ENCODE measurements at regions not wholly inside any gene's neighbourhood (a gene's known extent, or its start where the extent isn't known, plus 50 kb on each side); places are given as distances from the start of the nearest gene placed in this dataset.

DNA sequence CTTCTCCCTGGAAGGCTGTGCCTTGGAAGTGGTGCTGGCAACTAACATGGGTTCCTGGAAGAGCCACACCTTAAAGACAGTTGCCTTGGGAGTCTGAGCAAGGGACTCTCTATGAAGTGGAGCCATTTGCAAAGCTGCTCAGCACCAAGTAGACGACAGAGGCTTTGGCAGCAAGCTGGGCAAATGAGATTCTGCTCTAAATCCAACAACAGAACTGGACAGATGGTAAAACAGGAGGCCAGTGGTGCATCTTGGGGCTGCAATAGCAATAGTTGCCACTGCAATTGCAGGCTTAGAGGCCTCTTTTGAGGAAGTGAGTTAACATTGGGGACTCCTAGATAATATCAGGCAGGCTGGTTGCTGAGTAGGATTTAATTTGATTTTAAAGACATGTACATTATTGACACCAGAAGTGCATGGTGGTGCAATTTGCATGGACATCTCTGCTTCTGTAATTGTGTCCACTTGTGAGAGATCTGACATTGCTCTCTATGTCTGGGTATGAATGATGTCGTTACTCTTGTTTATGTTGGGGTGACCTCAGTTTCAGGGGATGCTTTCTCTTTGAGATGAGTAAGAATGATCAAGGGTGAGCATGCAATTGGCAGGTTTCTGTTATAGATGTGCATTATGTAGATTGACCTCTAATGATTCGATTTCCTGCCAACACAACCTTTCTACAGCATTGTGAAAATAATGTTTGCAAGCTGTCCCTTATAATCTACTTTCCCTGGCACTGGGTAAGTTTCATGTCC, 568.3 kb upstream of the MEX3C start:
- no TSS peak for BruUV-seq (replicated peaks)
- CTCF ChIA-PET = no interaction called here
- no peak overlapping the region for H3K4me3 ChIP-seq (replicated peaks in 1 of 2; ENCODE audit: low read depth in 1 of 2, low read length in 2 of 2)

More for the DNA sequence above, 568.3 kb upstream of the MEX3C start:
- intact Hi-C loops (cut with micrococcal nuclease) = no loop called here
- H3K27ac ChIP-seq (ENCODE audit: low read depth, low read length) = no peak overlapping the region
- H3K27me3 ChIP-seq (ENCODE audit: insufficient read depth, low read length) = no peaks in the 10 kb centered on the region
- no peaks in the 10 kb centered on the region for H3K36me3 ChIP-seq (ENCODE audit: control insufficient read depth in 1 of 2, insufficient read depth in 2 of 2, low read length in 2 of 2)
- no peak for ATAC-seq
- H3K4me2 ChIP-seq (ENCODE audit: low read length) = no peak overlapping the region
- H3K79me2 ChIP-seq (ENCODE audit: insufficient read depth, low read length) = no peaks in the 10 kb centered on the region
- H3K9me3 ChIP-seq (ENCODE audit: control insufficient read depth in 1 of 2, insufficient read depth in 1 of 2, low read depth in 1 of 2, low read length in 2 of 2) = peaks cover 0 to 8% of the 10 kb centered on the region in 2 experiments; a peak in 2 of 4 replicates
- H3K9me2 ChIP-seq (ENCODE audit: insufficient read depth) = no peaks in the 10 kb centered on the region
- POLR2A ChIA-PET = no interaction called here
- RAD21 ChIA-PET (ENCODE audit: low non-redundant PET in 1 of 2, low total read pairs in 2 of 2, uncharacterized antibody in 2 of 2, unreplicated experiment in 2 of 2) = no interaction called here
- TF ChIP-seq SRF (IDR thresholded peaks at IDR 0.05; ENCODE audit: low read depth) (no peak), FOSL1 (IDR thresholded peaks at IDR 0.05; ENCODE audit: low read depth) (no peak), CBX3 (IDR thresholded peaks at IDR 0.05; ENCODE audit: low read depth) (no peak), JUND (IDR thresholded peaks at IDR 0.05) (no peak), ELF1 (IDR thresholded peaks at IDR 0.05; ENCODE audit: borderline replicate concordance, low read depth) (no peak), EGR1 (IDR thresholded peaks at IDR 0.05; ENCODE audit: low read depth) (no peak), SP1 (IDR thresholded peaks at IDR 0.05; ENCODE audit: low read depth) (no peak), CEBPB (IDR thresholded peaks at IDR 0.05; ENCODE audit: low read depth) (no peak)
- TF ChIP-seq, protein P1, sequence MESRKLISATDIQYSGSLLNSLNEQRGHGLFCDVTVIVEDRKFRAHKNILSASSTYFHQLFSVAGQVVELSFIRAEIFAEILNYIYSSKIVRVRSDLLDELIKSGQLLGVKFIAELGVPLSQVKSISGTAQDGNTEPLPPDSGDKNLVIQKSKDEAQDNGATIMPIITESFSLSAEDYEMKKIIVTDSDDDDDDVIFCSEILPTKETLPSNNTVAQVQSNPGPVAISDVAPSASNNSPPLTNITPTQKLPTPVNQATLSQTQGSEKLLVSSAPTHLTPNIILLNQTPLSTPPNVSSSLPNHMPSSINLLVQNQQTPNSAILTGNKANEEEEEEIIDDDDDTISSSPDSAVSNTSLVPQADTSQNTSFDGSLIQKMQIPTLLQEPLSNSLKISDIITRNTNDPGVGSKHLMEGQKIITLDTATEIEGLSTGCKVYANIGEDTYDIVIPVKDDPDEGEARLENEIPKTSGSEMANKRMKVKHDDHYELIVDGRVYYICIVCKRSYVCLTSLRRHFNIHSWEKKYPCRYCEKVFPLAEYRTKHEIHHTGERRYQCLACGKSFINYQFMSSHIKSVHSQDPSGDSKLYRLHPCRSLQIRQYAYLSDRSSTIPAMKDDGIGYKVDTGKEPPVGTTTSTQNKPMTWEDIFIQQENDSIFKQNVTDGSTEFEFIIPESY (IDR thresholded peaks at IDR 0.05; ENCODE audit: extremely low read depth, insufficient replicate concordance, low read length) = no peak
- TF ChIP-seq, protein P2, sequence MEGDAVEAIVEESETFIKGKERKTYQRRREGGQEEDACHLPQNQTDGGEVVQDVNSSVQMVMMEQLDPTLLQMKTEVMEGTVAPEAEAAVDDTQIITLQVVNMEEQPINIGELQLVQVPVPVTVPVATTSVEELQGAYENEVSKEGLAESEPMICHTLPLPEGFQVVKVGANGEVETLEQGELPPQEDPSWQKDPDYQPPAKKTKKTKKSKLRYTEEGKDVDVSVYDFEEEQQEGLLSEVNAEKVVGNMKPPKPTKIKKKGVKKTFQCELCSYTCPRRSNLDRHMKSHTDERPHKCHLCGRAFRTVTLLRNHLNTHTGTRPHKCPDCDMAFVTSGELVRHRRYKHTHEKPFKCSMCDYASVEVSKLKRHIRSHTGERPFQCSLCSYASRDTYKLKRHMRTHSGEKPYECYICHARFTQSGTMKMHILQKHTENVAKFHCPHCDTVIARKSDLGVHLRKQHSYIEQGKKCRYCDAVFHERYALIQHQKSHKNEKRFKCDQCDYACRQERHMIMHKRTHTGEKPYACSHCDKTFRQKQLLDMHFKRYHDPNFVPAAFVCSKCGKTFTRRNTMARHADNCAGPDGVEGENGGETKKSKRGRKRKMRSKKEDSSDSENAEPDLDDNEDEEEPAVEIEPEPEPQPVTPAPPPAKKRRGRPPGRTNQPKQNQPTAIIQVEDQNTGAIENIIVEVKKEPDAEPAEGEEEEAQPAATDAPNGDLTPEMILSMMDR (IDR thresholded peaks at IDR 0.05 in 2 of 3, conservative IDR thresholded peaks at IDR 0.05 in 1 of 3; ENCODE audit: borderline replicate concordance in 1 of 3, insufficient read depth in 1 of 3, low read depth in 2 of 3, low read length in 2 of 3) = no peak
- TF ChIP-seq, protein P3, sequence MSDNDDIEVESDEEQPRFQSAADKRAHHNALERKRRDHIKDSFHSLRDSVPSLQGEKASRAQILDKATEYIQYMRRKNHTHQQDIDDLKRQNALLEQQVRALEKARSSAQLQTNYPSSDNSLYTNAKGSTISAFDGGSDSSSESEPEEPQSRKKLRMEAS (IDR thresholded peaks at IDR 0.05) = no peak
- TF ChIP-seq, protein P4, sequence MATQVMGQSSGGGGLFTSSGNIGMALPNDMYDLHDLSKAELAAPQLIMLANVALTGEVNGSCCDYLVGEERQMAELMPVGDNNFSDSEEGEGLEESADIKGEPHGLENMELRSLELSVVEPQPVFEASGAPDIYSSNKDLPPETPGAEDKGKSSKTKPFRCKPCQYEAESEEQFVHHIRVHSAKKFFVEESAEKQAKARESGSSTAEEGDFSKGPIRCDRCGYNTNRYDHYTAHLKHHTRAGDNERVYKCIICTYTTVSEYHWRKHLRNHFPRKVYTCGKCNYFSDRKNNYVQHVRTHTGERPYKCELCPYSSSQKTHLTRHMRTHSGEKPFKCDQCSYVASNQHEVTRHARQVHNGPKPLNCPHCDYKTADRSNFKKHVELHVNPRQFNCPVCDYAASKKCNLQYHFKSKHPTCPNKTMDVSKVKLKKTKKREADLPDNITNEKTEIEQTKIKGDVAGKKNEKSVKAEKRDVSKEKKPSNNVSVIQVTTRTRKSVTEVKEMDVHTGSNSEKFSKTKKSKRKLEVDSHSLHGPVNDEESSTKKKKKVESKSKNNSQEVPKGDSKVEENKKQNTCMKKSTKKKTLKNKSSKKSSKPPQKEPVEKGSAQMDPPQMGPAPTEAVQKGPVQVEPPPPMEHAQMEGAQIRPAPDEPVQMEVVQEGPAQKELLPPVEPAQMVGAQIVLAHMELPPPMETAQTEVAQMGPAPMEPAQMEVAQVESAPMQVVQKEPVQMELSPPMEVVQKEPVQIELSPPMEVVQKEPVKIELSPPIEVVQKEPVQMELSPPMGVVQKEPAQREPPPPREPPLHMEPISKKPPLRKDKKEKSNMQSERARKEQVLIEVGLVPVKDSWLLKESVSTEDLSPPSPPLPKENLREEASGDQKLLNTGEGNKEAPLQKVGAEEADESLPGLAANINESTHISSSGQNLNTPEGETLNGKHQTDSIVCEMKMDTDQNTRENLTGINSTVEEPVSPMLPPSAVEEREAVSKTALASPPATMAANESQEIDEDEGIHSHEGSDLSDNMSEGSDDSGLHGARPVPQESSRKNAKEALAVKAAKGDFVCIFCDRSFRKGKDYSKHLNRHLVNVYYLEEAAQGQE (IDR thresholded peaks at IDR 0.05; ENCODE audit: low read depth) = no peak
- DNase-seq (ENCODE audit: low read depth, low spot score) = no peak
- no peak overlapping the region for H2AFZ ChIP-seq (ENCODE audit: low read depth, low read length, poor library complexity, severe bottlenecking)
- H3K9ac ChIP-seq (ENCODE audit: low read length) = no peak overlapping the region
- H4K20me1 ChIP-seq (ENCODE audit: insufficient read depth) = no peaks in the 10 kb centered on the region
- H3K4me1 ChIP-seq (ENCODE audit: control insufficient read depth in 1 of 2, insufficient read depth in 2 of 2, low read length in 2 of 2) = no peaks in the 10 kb centered on the region

All from HCT116 (cell line).